ENCODE measurements at regions not wholly inside any gene's neighbourhood (a gene's known extent, or its start where the extent isn't known, plus 50 kb on each side); places are given as distances from the start of the nearest gene placed in this dataset.
A peak's percentile ranks its signal among the peaks of the same experiment; 100 is the strongest.

GRCh38 chr3:81439108-81439507, 322.3 kb downstream of the GBE1 start:
- DNase-seq: no peak

- DNase-seq: no peak
These were observed 323.8 kb downstream of the GBE1 start for GRCh38 chr3:81437683-81438082.

GRCh38 chr3:81436182-81436581, 325.3 kb downstream of the GBE1 start:
- DNase-seq: no peak

- DNase-seq: no peak
These were observed 326.4 kb downstream of the GBE1 start for GRCh38 chr3:81435050-81435449.

GRCh38 chr3:81434161-81434560, 327.3 kb downstream of the GBE1 start:
- DNase-seq: no peak

- DNase-seq: no peak
These were observed 327.8 kb downstream of the GBE1 start for GRCh38 chr3:81433675-81434074.

GRCh38 chr3:81432456-81432855, 329.0 kb downstream of the GBE1 start:
- DNase-seq: no peak

GRCh38 chr3:81426826-81427577, 334.4 kb downstream of the GBE1 start:
- no peak for DNase-seq

- DNase-seq: no peak
These were observed 336.1 kb downstream of the GBE1 start for GRCh38 chr3:81425198-81425868.

- peak in 1 of 2 experiments; percentile 8 for DNase-seq
These were observed 342.2 kb downstream of the GBE1 start for GRCh38 chr3:81419228-81419627.

- no peak for DNase-seq
These were observed 344.6 kb downstream of the GBE1 start for GRCh38 chr3:81416812-81417211.

- DNase-seq: peak; percentile 8 to 14
These were observed 355.1 kb downstream of the GBE1 start for GRCh38 chr3:81406318-81406717.

- peak; percentile 16 to 27 for DNase-seq
These were observed 365.5 kb downstream of the GBE1 start for GRCh38 chr3:81395739-81396513.

GRCh38 chr3:81394651-81395524, 366.6 kb downstream of the GBE1 start:
- no peak for DNase-seq

- DNase-seq: no peak
These were observed 368.2 kb downstream of the GBE1 start for GRCh38 chr3:81393251-81393650.

GRCh38 chr3:81390796-81391195, 370.6 kb downstream of the GBE1 start:
- no peak for DNase-seq

GRCh38 chr3:81388191-81388590, 373.3 kb downstream of the GBE1 start:
- DNase-seq: no peak

- DNase-seq: no peak
These were observed 379.0 kb downstream of the GBE1 start for GRCh38 chr3:81382470-81382869.

GRCh38 chr3:81380234-81380633, 381.2 kb downstream of the GBE1 start:
- DNase-seq: no peak

- DNase-seq: no peak
These were observed 382.7 kb downstream of the GBE1 start for GRCh38 chr3:81378552-81379293.

- no peak for DNase-seq
These were observed 385.5 kb downstream of the GBE1 start for GRCh38 chr3:81375921-81376320.

GRCh38 chr3:81364411-81364810, 397.0 kb downstream of the GBE1 start:
- no peak for DNase-seq
